GM12865 (cell line): ENCODE measurements at regions not wholly inside any gene's neighbourhood (a gene's known extent, or its start where the extent isn't known, plus 50 kb on each side); places are given as distances from the start of the nearest gene placed in this dataset.

ENCODE experiments used
- DNase-seq: peaks from one replicate; pipeline ENCODE4 v3.0.0; 2010; ENCODE audit warnings: low read depth
- H3K4me3 ChIP-seq: 2 replicates; pipeline ENCODE4 v1.5.1; 2011; ENCODE audit warnings: mild to moderate bottlenecking, low read depth, low read length, control low read depth
- TF ChIP-seq, protein P1 (sequence below): IDR thresholded peaks from 2 replicates; pipeline ENCODE4 v1.5.1; 2011; ENCODE audit warnings: low read length, control low read depth, low read depth, inconsistent platforms; ENCODE audit not compliant: insufficient read depth; ENCODE audit errors: missing control alignments

DNA sequence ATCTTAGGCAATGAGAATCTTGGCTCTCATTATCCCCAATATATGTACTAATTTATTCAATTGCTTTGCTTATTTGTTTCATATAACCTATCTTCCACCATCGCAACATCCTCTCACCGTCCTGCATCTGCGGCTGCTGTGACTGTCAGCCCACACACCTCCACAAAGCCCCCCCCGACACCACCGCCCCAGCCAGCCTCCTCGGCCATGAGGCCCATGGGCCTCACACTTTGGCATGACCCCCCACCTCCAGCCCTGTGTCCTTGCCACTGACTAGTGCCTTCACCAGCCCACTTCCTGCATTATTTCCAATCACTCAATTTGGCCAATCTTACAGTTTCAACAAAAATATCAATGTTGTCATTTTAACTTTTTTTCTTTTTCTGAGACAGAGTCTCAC, 60.7 kb upstream of the TOX2 start:
- H3K4me3 ChIP-seq = no peak overlapping the region
- DNase-seq = no peak
- TF ChIP-seq, protein P1, sequence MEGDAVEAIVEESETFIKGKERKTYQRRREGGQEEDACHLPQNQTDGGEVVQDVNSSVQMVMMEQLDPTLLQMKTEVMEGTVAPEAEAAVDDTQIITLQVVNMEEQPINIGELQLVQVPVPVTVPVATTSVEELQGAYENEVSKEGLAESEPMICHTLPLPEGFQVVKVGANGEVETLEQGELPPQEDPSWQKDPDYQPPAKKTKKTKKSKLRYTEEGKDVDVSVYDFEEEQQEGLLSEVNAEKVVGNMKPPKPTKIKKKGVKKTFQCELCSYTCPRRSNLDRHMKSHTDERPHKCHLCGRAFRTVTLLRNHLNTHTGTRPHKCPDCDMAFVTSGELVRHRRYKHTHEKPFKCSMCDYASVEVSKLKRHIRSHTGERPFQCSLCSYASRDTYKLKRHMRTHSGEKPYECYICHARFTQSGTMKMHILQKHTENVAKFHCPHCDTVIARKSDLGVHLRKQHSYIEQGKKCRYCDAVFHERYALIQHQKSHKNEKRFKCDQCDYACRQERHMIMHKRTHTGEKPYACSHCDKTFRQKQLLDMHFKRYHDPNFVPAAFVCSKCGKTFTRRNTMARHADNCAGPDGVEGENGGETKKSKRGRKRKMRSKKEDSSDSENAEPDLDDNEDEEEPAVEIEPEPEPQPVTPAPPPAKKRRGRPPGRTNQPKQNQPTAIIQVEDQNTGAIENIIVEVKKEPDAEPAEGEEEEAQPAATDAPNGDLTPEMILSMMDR = no peak

DNA sequence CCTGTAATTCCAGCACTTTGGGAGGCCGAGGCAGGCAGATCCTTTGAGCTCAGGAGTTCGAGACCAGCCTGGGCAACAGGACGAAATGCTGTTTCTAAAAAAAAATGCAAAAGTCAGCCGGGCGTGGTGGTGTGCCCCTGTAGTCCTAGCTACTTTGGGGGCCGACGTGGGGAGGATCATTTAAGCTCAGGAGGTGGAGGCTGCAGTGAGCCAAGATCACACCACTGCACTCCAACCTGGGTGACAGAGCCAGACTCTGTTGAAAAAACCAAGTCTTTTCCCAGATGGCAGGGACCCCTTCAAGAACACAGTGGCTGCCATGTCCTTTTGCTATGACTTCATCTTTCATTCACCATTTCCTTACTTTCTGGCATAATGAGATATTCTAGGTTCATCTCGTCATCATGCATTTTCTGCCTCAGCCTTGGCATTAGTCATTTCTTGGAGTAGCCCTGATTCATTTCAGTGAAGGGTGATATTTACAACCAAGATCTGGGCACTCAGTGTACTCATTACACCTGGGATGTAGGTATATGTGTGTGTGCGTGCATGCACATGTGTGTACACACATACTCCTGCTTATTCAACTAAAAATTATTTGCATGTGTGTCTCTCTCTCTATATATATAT, 61.4 kb upstream of the TOX2 start:
- no peak overlapping the region for H3K4me3 ChIP-seq
- TF ChIP-seq, protein P1 = no peak
- no peak for DNase-seq

DNA sequence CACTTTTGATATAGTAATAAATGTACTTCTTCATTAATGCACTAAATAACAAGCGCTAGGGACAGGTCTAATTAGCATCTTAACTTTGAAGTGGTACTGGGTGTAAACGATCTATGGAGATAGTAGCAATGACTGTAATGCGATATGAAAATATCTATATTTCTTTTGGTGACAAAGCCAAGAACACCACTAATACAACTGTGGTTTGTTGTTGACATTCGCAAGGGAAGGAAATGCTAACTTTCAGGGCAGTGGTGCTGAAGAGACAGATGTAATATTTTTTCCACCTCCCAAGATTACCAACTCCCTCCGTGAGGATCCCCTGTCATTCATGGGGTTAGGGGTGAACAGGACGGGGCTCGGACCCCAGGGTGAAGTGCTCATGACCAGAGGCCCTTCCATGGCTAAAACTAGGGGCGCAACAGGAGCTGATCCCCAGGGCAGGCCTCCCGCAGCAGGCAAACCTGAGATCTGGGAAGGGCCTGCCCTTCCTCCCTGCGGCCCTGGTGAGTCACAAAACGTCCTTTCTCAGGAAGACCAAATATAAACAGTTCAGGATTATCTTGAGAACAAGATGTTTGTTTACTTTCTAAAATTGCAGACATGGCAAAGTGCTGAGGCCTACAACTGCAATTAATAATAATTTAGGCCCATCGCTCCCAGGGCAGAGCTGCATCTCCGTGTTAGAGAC, 65.0 kb upstream of the TOX2 start:
- DNase-seq = no peak
- TF ChIP-seq, protein P1 = no peak
- H3K4me3 ChIP-seq = no peak overlapping the region

DNA sequence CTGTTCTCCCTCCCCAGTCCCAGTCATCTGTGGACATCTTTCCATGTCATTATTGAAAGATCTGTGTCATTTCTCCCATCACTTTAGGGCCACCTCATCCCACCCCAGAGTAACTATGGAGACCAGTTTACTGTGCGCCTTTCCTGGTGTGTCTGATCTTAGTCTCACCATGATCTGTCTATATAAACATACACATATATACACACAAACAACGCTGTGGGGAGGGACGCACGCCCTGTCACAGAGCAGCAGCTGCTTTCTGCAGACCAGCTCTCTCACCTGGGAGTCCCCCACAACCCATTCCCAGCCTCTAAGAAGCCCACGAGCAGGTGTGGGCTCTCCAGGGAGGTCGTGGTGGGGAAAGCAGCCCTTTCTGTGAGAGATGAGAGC, 68.1 kb upstream of the TOX2 start:
- H3K4me3 ChIP-seq = no peak overlapping the region
- TF ChIP-seq, protein P1 = no peak
- DNase-seq = no peak

DNA sequence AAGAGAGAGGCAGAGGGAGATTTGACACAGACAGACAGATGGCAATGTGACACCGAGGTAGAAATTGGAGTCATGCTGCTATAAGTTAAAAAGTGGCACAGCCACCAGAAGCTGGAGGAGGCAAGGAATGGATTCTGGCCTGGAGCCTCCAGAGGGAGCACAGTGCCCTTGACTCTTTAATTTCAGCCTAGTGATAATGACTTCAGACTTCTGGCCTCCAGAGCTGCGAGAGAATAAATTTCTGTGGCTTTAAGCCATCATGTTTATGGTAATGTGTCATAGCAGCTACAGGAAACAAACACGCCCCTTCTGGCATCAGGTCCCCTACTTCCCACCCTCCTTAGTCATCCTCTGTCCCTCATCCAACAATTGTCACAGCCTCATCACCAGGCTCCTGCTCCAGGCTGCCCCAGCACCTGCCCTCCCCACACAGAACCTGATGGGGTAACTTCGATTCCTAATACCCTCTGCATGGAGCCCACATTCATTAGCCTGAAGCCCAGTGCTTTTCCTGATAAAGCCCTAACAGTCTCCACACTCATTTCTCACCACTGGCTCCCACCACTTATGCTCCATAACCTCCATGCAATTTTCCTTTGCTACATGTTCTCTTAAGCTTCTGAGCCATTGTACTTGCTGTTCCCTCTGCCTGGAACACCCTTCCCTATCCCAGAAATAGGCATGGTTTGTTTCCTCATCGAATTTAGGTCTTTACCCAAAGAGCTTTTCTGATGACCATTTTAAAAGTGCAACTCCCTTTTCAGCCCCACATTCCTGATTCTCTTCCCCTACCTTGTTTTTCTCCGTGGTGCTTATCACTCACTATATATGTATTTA, 69.7 kb upstream of the TOX2 start:
- no peak for DNase-seq
- TF ChIP-seq, protein P1 = no peak
- no peak overlapping the region for H3K4me3 ChIP-seq

DNA sequence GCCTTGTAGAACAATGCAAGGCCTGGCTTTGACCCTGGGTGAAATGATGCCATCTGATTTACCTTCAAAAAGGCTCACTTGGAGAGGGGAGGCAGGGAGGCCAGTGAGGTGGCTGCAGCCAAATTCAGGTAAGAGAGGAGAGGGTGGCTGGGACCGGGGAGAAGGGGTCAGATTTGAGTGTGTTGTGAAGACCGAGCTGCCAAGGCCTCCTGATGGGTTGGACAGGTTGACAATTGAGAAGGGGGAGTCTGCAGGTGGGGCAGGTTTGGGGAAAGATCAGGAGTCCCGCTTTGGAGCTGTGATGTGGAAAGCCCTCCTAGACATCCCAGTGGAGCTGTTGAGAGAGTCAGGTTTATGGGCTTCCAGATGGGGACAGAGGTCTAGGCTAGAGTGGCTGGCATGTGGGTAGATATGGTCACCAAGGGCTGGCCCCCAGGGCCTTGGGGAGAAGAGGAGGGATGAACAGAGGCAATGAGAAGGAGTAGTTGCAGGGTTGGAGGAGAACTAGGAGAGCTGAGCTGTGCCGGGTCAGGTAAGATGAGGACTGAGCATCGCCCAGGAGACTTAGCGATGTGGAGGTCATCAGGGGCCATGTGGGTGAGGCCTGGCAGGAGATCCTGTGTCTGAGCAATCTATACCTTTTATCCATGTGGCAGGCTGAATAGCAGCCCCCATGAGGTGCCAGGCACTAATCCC, 70.5 kb upstream of the TOX2 start:
- TF ChIP-seq, protein P1 = no peak
- no peak overlapping the region for H3K4me3 ChIP-seq
- no peak for DNase-seq
